ENCODE measurements at regions not wholly inside any gene's neighbourhood (a gene's known extent, or its start where the extent isn't known, plus 50 kb on each side); places are given as distances from the start of the nearest gene placed in this dataset.

DNA sequence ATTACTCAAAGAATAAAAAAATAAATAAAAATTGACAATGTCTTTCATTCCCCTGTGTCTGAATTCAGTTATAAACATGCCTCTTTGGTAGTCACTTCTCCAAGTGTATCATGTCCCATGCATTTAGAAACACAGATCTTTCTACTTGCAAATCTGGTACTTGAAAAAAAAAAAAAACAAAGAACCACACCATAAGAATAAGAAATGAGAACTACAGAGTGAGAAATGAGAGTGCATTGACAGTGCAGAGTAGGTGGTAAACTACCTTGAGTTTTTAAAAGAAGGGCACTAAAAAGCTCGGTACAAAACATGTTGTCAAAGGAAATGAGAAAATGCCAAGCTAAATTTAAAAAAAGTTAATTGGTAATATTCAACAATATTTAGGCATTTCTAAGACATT, 123.0 kb downstream of the GPR85 start:
- TF ChIP-seq, protein P1, sequence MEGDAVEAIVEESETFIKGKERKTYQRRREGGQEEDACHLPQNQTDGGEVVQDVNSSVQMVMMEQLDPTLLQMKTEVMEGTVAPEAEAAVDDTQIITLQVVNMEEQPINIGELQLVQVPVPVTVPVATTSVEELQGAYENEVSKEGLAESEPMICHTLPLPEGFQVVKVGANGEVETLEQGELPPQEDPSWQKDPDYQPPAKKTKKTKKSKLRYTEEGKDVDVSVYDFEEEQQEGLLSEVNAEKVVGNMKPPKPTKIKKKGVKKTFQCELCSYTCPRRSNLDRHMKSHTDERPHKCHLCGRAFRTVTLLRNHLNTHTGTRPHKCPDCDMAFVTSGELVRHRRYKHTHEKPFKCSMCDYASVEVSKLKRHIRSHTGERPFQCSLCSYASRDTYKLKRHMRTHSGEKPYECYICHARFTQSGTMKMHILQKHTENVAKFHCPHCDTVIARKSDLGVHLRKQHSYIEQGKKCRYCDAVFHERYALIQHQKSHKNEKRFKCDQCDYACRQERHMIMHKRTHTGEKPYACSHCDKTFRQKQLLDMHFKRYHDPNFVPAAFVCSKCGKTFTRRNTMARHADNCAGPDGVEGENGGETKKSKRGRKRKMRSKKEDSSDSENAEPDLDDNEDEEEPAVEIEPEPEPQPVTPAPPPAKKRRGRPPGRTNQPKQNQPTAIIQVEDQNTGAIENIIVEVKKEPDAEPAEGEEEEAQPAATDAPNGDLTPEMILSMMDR (IDR thresholded peaks at IDR 0.05; ENCODE audit: low read length): no peak
- TF ChIP-seq EZH2 (IDR thresholded peaks at IDR 0.05; ENCODE audit: borderline replicate concordance, low read length): no peak

Data from OCI-LY1 (cell line).